Astrocyte (in vitro differentiated cells and primary cell): ENCODE measurements at regions not wholly inside any gene's neighbourhood (a gene's known extent, or its start where the extent isn't known, plus 50 kb on each side); places are given as distances from the start of the nearest gene placed in this dataset.

Experiments used
- DNase-seq: peaks from one replicate; pipeline ENCODE4 v3.0.0-alpha.2; 2010; ENCODE audit warnings: low read depth
- FAIRE-seq: peaks from 2 replicates; lab custom pipeline; 2011; peaks lifted over from hg19 to GRCh38; lab: Jason Lieb, UNC
- H2AFZ ChIP-seq: 2 replicates; pipeline ENCODE4 v1.6.0; 2012; ENCODE audit warnings: low read depth, low read length, inconsistent platforms
- H3K27ac ChIP-seq: 2 replicates; pipeline ENCODE4 v1.5.1; 2011; ENCODE audit warnings: low read depth, low read length, inconsistent platforms
- H3K27me3 ChIP-seq: 2 replicates; pipeline ENCODE4 v1.6.0; 2011; ENCODE audit warnings: low read length, inconsistent platforms; ENCODE audit not compliant: insufficient read depth
- H3K36me3 ChIP-seq: 2 replicates; pipeline ENCODE4 v1.5.1; 2011; ENCODE audit warnings: low read length, inconsistent platforms; ENCODE audit not compliant: insufficient read depth
- H3K4me1 ChIP-seq: 2 replicates; pipeline ENCODE4 v1.5.1; 2011; ENCODE audit warnings: low read length, inconsistent platforms; ENCODE audit not compliant: insufficient read depth
- H3K4me2 ChIP-seq: 2 replicates; pipeline ENCODE4 v1.6.0; 2012; ENCODE audit warnings: low read length, inconsistent platforms
- H3K4me3 ChIP-seq: 2 replicates; pipeline ENCODE4 v1.5.1; 2011; ENCODE audit warnings: low read depth, mild to moderate bottlenecking, low read length, inconsistent platforms; ENCODE audit not compliant: insufficient read depth
- H3K79me2 ChIP-seq: 2 replicates; pipeline ENCODE4 v1.6.0; 2012; ENCODE audit warnings: mild to moderate bottlenecking, low read length, inconsistent platforms; ENCODE audit not compliant: insufficient read depth
- H3K9ac ChIP-seq: 2 replicates; pipeline ENCODE4 v1.6.0; 2012; ENCODE audit warnings: mild to moderate bottlenecking, low read length, inconsistent platforms
- H3K9me3 ChIP-seq: 2 replicates; pipeline ENCODE4 v1.5.1; 2012; ENCODE audit warnings: low read depth, mild to moderate bottlenecking, low read length, inconsistent platforms; ENCODE audit not compliant: insufficient read depth
- H4K20me1 ChIP-seq: 2 replicates; pipeline ENCODE4 v1.6.0; 2012; ENCODE audit warnings: low read length, inconsistent platforms; ENCODE audit not compliant: insufficient read depth
- H3K27ac Mint-ChIP-seq: one replicate; pipeline ENCODE4 v1.8.0; 2021; ENCODE audit warnings: mild to moderate bottlenecking, mixed read lengths; ENCODE audit not compliant: unreplicated experiment
- H3K27me3 Mint-ChIP-seq: one replicate; pipeline ENCODE4 v1.8.0; 2021; ENCODE audit warnings: low read depth, mixed read lengths; ENCODE audit not compliant: unreplicated experiment
- H3K36me3 Mint-ChIP-seq: one replicate; pipeline ENCODE4 v1.8.0; 2021; ENCODE audit warnings: low read depth, mixed read lengths; ENCODE audit not compliant: unreplicated experiment
- H3K4me1 Mint-ChIP-seq: one replicate; pipeline ENCODE4 v1.8.0; 2021; ENCODE audit warnings: low read depth, mixed read lengths; ENCODE audit not compliant: unreplicated experiment
- H3K4me3 Mint-ChIP-seq: one replicate; pipeline ENCODE4 v1.8.0; 2021; ENCODE audit warnings: mild to moderate bottlenecking, moderate library complexity, mixed read lengths; ENCODE audit not compliant: unreplicated experiment
- H3K9me3 Mint-ChIP-seq: one replicate; pipeline ENCODE4 v1.8.0; 2021; ENCODE audit warnings: mild to moderate bottlenecking, mixed read lengths; ENCODE audit not compliant: unreplicated experiment
- EZH2 ChIP-seq: IDR thresholded peaks from 2 replicates; pipeline ENCODE4 v1.6.1; 2012; ENCODE audit warnings: mild to moderate bottlenecking, low read length, inconsistent platforms; ENCODE audit not compliant: insufficient read depth
- TF ChIP-seq, protein P1 (sequence below): IDR thresholded peaks from 2 replicates; pipeline ENCODE4 v1.5.1; 2011; ENCODE audit warnings: low read depth, mild to moderate bottlenecking, inconsistent platforms, low read length, moderate library complexity; ENCODE audit not compliant: insufficient read depth

DNA sequence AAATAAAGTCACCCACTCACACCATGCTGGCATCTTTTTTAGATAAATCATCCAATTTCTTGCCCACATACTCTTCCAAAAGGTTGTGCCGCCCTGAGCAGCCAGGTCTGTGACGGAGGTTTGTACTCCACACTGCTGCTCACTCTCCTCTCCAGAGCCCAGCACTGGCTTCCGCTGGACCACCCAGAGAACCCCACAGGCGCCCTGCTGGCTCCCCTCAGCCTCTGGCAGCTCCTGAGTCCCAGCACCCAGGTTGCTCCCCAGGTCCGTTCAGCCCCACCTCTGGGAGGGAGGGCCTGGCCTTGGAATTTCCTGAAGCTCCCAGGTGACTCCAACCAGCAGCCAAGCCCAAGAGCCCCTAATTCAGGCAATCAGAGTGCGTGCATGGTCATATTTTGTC is 131.7 kb upstream of the CST7 start:
- Histone ChIP-seq H4K20me1 (no peaks in the 10 kb centered on the region), H3K79me2 (no peaks in the 10 kb centered on the region), H3K27me3 (no peaks in the 10 kb centered on the region), H3K36me3 (no peaks in the 10 kb centered on the region), H3K4me3 (no peak overlapping the region), H3K27ac (no peak overlapping the region), H3K9ac (no peak overlapping the region), H3K9me3 (no peaks in the 10 kb centered on the region), H3K4me1 (no peaks in the 10 kb centered on the region), H2AFZ (no peak overlapping the region), H3K4me2 (no peak overlapping the region)
- FAIRE-seq (no peak), DNase-seq (no peak)
- H3K4me3 Mint-ChIP-seq, result no peak overlapping the region
- no peak for TF ChIP-seq EZH2
- TF ChIP-seq, protein P1, sequence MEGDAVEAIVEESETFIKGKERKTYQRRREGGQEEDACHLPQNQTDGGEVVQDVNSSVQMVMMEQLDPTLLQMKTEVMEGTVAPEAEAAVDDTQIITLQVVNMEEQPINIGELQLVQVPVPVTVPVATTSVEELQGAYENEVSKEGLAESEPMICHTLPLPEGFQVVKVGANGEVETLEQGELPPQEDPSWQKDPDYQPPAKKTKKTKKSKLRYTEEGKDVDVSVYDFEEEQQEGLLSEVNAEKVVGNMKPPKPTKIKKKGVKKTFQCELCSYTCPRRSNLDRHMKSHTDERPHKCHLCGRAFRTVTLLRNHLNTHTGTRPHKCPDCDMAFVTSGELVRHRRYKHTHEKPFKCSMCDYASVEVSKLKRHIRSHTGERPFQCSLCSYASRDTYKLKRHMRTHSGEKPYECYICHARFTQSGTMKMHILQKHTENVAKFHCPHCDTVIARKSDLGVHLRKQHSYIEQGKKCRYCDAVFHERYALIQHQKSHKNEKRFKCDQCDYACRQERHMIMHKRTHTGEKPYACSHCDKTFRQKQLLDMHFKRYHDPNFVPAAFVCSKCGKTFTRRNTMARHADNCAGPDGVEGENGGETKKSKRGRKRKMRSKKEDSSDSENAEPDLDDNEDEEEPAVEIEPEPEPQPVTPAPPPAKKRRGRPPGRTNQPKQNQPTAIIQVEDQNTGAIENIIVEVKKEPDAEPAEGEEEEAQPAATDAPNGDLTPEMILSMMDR, result no peak
- no peaks in the 10 kb centered on the region for H3K36me3 Mint-ChIP-seq
- peaks cover 3% of the 10 kb centered on the region for H3K4me1 Mint-ChIP-seq
- H3K27ac Mint-ChIP-seq, result no peak overlapping the region
- peaks cover 40% of the 10 kb centered on the region for H3K27me3 Mint-ChIP-seq
- peaks cover 3% of the 10 kb centered on the region for H3K9me3 Mint-ChIP-seq

GRCh38 chr20:24818056-24818455 is 131.0 kb upstream of the CST7 start:
- no peak overlapping the region for H2AFZ ChIP-seq
- Mint-ChIP-seq H3K36me3 (no peaks in the 10 kb centered on the region), H3K9me3 (peaks cover 3% of the 10 kb centered on the region), H3K4me1 (peaks cover 3% of the 10 kb centered on the region), H3K27me3 (peaks cover 38% of the 10 kb centered on the region), H3K4me3 (no peak overlapping the region), H3K27ac (no peak overlapping the region)
- H4K20me1 ChIP-seq, result no peaks in the 10 kb centered on the region
- no peak overlapping the region for H3K4me2 ChIP-seq
- TF ChIP-seq EZH2, result no peak
- TF ChIP-seq, protein P1, result no peak
- H3K36me3 ChIP-seq, result no peaks in the 10 kb centered on the region
- H3K27ac ChIP-seq, result no peak overlapping the region
- H3K79me2 ChIP-seq, result no peaks in the 10 kb centered on the region
- DNase-seq, result no peak
- no peak overlapping the region for H3K9ac ChIP-seq
- no peaks in the 10 kb centered on the region for H3K27me3 ChIP-seq
- no peaks in the 10 kb centered on the region for H3K9me3 ChIP-seq
- H3K4me3 ChIP-seq, result no peak overlapping the region
- FAIRE-seq, result no peak
- H3K4me1 ChIP-seq, result no peaks in the 10 kb centered on the region

DNA sequence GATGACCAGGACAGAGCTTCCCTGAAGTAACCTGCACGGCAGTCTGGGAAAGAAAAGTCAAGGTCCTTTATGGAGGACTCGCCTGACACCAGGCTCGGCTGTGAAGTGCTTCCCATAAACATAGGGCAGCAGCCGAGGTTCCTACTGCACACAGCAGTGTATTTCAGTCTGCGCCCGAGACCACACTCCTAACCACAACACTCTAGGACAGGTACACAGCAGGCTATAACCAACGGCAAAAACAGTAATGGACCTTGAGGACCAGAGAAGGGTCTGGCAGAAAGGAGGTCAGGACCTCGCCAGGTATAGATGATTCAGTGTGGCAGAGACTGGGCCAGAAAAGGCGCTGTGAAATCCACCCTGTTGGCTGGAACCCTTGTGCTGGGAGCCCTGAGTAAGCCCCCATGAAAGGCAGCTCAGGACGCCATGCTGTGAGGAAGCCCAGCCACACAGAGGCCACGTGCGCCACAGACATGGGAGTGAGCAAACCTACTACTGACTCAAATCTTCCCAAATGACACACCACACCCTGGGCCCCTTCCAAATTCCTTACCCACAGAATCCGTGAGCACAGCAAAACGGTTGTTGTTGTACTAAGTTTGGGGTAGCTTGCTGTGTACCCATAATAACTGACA is 129.6 kb upstream of the CST7 start:
- H3K27me3 ChIP-seq, result peaks cover 2% of the 10 kb centered on the region
- no peak for FAIRE-seq
- no peaks in the 10 kb centered on the region for H4K20me1 ChIP-seq
- H3K4me3 Mint-ChIP-seq, result no peak overlapping the region
- H2AFZ ChIP-seq, result no peak overlapping the region
- no peak overlapping the region for H3K27ac Mint-ChIP-seq
- no peaks in the 10 kb centered on the region for H3K36me3 ChIP-seq
- no peak for DNase-seq
- H3K9me3 Mint-ChIP-seq, result peaks cover 5% of the 10 kb centered on the region
- H3K27ac ChIP-seq, result no peak overlapping the region
- H3K4me3 ChIP-seq, result no peak overlapping the region
- H3K27me3 Mint-ChIP-seq, result peaks cover 36% of the 10 kb centered on the region
- TF ChIP-seq, protein P1, result no peak
- TF ChIP-seq EZH2, result no peak
- no peaks in the 10 kb centered on the region for H3K4me1 ChIP-seq
- H3K9ac ChIP-seq, result no peak overlapping the region
- H3K79me2 ChIP-seq, result no peaks in the 10 kb centered on the region
- no peaks in the 10 kb centered on the region for H3K9me3 ChIP-seq
- peaks cover 1% of the 10 kb centered on the region for H3K4me1 Mint-ChIP-seq
- no peaks in the 10 kb centered on the region for H3K36me3 Mint-ChIP-seq
- H3K4me2 ChIP-seq, result no peak overlapping the region
